NT2/D1 (cell line): ENCODE measurements at regions not wholly inside any gene's neighbourhood (a gene's known extent, or its start where the extent isn't known, plus 50 kb on each side); places are given as distances from the start of the nearest gene placed in this dataset.

ENCODE experiments used
- SUZ12 ChIP-seq: IDR thresholded peaks from 2 replicates; pipeline ENCODE4 v1.6.1; 2011; ENCODE audit not compliant: insufficient read length, insufficient read depth; ENCODE audit errors: extremely low read depth
- YY1 ChIP-seq: IDR thresholded peaks from 2 replicates; pipeline ENCODE4 v1.6.1; 2011; ENCODE audit not compliant: insufficient read length, insufficient read depth
- ZNF274 ChIP-seq: IDR thresholded peaks from 2 replicates; pipeline ENCODE4 v1.6.1; 2011; ENCODE audit warnings: mild to moderate bottlenecking, low read depth, low read length

GRCh38 chr3:166243511-166243910, 406.3 kb upstream of the BCHE start:
- TF ChIP-seq SUZ12 = no peak
- TF ChIP-seq ZNF274 = no peak
- TF ChIP-seq YY1 = no peak
